GM21717 (cell line): ENCODE measurements at regions not wholly inside any gene's neighbourhood (a gene's known extent, or its start where the extent isn't known, plus 50 kb on each side); places are given as distances from the start of the nearest gene placed in this dataset.

Experiments
- ATAC-seq: cut with Tn5 transposase; IDR thresholded peaks from one replicate; pipeline ENCODE4 v1.9.1; 2021; ENCODE audit warnings: mild to moderate bottlenecking, moderate library complexity; ENCODE audit not compliant: unreplicated experiment

DNA sequence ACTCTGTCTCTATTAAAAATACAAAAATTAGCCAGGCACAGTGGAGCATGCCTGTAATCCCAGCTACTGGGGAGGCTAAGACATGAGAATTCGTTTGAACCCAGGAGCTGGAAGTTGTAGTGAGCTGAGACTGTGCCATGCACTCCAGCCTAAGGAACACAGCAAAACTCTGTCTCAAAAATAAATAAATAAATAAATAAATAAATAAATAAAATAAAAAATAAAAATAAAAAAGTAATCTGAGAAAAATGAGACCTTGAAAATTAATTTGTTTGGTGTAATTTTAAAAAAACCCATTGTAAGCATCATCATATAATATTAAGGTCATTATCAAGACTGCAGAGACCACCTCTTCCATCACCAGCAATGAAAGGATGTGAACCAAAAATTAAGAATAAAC lies 997.1 kb downstream of the CDH18 start:
- no peak for ATAC-seq

DNA sequence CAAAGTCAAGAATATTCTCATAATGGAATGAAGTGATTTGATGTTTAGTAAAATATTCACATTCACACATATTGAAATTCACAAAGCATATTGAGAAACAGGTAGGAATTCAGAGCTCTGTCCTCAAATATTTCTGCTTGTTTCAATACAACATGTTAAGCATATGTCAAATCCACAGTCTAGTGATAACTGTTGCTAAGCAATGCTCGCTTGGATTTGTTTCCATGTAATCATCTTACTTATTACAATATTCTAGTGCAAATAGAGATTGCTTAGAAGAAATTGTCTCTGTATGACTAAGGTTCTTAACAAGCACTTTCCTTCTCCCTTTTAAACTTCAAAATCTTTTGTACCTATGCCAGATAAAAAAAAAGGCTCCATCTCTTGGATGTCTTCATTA lies 995.7 kb downstream of the CDH18 start:
- no peak for ATAC-seq

DNA sequence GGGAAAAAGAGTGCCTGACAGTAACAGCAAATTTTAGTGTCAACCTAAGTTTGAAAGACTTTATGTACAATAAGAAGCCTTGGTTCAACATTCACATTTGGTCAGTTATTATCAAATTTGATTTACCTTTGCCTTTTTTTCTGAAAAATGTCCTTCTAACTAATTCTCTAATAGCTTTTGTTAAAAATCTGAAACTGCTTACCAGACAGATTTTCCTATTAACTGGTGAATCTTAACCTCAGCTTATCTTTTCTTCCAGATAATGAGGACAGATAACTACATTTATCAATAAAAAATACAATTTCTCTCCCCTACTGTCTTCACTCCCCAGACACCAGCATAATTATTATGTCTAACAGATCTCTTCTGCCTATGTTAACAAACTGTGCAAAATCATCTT lies 988.5 kb downstream of the CDH18 start:
- no peak for ATAC-seq

DNA sequence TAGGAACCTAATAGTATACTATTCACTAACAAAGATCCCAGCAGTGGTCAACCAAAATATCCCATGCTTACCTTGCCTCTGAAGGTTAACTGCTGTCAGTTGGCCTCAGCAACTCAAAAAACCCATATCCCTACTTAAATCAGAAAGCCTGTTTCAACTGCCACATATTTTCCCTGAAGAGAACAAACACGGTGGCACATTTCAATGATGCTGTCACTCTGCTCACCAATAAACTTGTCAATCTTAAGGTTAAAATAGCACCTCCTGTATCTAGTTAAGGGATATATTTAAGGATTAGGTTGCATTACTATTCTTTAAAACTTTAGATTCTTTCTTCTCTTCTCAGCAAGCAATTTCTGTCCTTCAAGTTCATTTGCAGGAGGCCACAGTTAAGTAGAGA lies 986.9 kb downstream of the CDH18 start:
- ATAC-seq: no peak

DNA sequence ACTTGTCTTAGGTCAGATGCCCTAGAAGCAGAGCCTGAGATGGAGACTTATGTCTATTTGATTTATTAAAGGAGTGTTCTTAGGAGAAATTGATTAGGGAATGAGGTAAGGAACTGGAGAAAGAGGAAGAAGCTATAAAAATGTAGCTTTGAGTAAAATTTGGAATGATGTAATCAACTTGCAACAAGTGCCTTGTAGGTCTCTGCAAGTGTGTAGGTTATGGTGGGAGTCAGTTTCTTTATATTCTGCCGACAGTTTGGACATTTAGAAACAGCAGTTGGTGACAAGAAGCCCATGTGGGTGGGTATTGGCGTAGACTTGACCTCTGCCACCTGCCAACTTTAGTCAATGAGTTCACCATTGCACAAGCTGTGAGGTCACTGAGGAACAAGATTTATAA lies 986.5 kb downstream of the CDH18 start:
- no peak for ATAC-seq

DNA sequence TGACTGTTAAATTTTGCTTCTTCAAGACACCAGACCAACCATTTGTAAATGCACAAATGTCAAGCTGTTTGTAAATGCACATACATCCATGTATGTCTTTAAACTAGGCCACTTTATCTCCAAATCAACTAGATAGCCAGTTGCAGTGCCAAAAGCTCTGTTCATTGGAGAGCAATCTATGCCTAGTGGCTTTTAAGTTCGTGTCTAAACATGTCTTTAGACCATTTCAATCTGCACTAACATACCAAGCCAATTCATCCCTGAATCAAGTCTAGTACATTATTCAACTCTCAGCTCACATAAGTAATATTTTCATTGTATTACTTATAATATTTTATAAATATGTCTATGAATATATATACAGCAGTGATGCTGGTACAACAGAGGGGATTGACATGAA lies 985.9 kb downstream of the CDH18 start:
- ATAC-seq: no peak

DNA sequence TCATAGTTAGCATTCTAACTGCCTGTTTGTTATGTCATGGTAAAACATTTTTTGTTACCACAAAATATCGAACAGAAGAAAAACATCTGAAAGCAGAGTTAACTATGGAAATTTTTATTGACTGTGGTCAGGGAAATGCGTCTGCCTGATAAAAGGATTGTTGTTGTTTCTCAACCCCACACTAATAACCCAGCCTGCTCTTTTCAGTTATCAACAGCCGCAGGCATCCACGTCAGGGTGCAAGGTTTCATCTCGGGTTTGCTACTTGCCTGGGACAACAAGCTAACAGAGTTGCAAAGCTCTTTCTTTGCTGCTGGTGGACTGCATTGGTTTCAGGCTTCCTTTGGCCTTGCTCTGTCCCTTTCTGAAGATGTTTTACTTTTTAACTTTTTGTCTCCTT lies 969.2 kb downstream of the CDH18 start:
- no peak for ATAC-seq

DNA sequence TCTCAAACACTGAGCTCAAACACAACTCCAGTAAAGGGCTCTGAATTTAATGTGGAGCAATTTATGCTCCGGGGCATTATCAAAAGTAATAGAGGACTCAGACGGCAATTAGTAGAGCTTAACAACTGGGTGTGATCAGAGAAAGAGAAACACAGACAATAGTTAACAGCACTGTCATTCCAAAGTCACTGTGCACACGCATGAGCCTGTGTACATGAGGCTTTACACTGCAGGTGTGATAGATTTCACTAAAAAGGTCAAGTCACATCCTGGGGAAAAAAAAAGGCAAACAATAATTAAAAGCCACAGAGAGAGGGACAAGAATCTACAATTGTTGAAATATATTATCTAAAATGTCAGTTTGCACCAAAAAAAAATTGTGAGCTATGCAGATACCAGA lies 956.5 kb downstream of the CDH18 start:
- no peak for ATAC-seq

DNA sequence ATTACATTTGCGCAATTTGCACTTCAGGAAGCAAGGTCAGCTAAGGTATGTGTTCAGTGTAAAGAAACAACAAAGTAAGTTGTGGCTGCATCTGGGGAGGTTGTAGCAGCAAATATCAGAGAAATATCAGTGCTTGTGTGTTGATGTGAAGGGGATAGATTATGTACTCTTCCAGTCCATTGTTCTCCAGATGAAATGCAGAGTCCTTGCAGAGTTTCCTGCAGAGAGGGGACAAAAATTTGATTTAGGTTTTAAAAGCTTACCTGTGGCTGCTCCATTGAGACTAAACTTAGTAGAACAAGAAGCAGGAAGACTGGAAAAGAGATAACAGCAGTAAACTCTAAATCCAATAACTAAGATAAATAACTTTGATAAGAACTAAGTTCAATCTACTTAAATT lies 952.2 kb downstream of the CDH18 start:
- no peak for ATAC-seq

DNA sequence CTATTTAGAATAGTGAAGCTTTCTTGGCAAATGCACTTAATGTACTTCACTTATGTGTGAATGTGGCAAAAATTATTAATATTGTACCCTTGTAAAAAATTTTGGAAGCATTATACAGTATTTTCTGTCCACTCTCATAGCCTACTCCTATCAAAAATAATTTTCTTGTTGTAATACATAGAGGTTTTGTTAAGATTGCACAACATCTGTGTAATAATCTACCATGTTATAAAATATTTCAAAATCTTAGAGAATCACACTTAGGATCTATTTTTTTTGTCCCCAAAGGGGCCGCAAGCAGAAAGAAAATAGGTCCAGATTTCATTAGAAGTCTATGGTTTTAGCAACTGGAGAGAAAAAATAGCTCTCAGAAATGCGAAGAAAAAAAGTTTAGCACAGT lies 945.9 kb downstream of the CDH18 start:
- ATAC-seq: no peak

DNA sequence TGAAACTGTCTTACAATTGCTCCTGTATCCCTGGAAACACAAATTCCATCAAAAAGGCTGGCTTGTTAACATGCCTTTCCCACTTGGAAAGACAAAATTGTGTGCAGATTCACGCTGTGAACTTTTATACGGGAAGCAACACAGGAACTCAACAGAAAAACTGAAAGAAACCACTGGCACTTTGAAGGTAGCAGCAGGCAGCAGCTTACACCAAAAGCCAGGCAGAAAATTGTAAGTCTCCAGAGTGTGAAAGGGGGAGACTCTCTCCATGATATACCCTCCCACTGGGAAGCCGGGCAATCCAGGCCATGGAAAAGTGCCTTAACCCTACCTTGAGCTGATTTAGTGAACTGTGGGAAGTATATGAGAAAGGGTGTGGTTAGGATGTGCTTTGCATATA lies 943.7 kb downstream of the CDH18 start:
- no peak for ATAC-seq

DNA sequence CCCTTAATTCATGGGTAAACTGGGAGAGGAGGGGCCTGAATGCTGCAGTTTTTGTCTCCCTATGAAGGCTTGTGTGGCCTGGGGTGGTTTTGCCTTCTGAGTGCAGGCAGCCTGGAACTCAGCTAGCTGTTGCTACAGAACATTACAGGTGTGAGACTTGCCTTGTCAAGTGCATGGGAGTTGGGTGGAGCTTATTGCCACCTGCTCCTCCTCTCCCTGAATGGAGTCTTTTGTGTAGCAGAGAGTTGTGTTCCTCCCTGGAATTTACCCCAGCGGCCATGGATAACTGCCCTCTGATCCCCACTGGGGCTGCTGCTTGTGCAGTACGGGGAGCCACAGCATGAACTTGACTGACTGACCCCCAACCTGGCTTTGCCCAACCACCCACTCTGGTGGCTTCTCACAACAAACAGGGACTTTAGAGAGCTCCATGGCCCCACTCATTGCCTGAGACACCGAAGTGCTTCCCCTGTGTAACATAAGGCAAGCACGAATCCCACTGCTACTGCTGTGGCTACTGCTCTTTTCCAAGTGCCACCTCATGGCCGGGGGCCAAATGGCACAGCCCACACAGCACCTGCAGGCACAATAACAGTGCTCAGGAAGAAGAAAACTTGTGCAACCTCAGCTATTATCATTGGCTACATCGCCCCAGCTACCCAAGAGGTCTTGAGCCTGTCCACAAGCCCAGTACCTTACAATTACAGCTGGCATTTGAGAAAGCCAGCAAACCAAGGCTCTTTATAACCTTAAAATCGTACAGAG lies 942.9 kb downstream of the CDH18 start:
- ATAC-seq: no peak

DNA sequence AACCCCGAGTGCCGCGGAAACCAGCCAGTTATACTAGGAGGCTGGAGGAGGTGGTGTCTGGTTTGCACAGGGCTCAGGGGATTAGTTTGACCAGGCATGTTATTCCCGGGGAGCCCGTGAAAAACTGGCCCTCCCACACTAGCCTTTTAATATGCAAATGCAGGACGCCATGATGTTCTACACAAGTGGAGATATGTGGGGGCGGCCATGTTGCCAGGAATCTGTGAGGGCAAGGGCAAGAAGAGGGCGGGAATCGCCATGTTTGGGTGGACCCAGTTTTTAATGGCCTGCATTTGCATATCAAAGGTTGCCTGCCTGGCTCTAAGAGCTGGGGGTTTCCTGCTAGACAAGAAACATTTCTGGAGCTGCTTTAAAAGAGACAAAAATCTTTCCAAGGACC lies 940.7 kb downstream of the CDH18 start:
- no peak for ATAC-seq

DNA sequence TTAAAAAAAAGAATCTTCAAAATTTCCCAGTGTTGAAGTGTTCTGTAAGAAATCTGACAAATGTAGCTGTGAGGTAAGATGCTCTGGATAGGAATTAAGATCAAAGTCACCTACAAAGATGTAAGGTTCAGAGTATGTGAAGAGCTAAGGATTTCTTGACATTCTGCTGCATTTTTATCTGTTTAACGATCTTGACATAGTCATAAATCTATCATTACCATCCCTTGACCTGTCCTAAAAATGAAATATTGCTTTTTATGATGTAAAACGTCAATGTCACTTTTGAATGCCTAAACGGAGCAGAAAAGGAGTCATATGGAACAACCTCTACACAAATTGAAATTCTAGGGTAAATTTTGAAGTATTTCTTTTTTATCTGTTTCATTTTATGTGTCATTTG lies 939.3 kb downstream of the CDH18 start:
- ATAC-seq: no peak

DNA sequence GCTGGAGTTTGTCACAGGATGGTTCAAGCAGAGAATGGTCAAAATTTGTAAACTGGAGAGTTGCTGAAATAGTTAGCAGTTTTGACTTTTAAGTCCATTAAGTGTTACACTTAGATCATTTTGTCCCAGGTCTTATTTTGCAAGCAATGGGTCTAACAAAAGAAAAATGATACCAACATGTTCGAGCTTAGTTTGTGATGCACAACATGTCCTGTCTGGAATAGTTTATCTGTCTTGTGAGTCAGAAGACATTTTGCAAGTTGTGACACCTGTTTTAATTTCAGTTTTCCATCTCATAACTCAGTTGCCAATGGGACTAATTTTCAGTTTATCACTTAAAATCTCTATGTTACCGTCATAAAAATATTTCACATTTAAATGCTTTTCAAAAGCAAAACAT lies 929.8 kb downstream of the CDH18 start:
- no peak for ATAC-seq

DNA sequence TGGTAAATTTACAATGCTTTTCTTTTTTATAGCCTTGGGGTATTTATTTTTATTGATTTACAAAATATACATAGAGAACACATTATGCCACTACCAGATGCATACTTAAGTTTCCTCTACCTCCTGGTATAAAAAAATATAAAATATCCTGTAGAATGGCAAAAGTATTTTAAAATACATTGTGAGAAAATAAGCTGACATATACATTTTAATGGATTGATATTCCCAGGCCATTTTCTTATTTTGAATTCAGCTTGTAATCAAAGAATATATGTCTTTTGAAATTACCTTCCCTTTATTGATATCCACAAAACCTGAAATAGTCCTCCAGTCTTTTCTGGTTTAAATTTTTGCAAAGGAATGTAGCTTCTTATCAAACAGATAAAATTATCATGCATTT lies 923.9 kb downstream of the CDH18 start:
- no peak for ATAC-seq

DNA sequence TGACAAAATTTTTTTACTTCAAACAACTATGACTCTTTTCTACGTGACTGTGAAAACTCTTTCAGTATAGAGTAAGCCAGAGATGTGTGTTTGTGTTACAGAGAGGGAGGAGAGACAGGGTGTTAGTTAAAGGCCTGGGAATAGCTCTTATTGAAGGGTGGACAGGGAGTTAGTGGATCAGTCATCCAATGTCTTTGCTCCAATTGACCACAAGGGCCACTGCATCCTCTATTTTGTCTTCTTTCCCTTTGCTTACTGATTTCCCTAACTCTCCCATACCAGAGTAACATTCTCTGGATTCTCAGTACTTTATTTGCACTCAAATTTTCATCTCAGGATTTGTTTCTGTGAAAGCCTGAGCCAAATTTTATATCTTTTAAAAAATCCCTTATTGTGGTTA lies 920.3 kb downstream of the CDH18 start:
- no peak for ATAC-seq

DNA sequence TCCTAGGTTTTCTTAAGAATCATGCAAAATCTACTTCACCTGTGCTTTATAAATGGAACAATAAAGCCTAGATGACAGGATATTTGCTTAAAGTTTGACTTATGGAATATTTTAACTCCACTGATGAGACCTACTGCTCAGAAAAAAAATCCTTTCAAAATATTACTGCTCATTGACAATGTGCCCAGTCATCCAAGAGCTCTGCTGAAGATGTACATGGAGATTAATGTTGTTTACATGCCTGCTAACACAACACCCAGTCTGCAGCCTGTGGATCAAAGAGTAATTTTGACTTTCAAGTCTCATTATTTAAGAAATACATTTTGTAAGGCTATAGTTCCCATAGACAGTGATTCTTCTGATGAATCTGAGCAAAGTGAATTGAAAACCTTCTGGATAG lies 889.6 kb downstream of the CDH18 start:
- no peak for ATAC-seq

DNA sequence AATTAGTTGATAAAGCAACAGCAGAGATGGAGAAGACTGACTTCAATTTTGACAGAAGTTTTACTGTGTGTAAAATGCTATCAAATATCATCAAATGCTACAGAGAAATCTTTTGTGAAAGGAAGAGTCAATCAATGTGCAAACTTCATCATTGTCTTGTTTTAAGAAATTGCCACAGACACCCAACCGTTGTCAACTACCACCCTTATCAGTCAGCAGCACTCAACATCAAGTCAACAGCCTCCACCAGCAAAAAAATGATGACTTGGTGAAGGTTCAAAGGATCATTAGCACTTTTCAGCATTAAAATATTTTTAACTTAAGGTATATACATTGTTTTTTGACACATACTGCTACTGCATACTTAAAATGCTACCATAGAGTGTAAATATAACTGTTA lies 888.8 kb downstream of the CDH18 start:
- no peak for ATAC-seq

DNA sequence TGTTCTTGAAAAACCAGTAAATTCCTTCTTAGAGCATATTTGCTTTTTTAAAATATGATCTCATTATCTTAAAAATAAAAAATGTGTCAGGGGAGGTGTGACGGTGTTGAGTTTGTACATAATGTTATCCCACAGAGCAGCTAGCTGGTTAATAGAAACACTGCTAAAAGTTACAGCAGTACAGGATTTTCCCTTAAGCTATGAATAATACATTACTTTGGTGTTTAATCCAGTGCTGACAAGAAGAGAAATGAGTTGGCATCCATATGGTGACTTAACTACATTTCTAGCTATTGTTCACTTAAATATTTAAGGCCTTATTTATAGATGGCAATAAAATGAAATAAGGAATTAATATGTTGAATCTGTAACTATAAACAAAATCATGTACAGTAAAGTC lies 883.1 kb downstream of the CDH18 start:
- ATAC-seq: no peak

DNA sequence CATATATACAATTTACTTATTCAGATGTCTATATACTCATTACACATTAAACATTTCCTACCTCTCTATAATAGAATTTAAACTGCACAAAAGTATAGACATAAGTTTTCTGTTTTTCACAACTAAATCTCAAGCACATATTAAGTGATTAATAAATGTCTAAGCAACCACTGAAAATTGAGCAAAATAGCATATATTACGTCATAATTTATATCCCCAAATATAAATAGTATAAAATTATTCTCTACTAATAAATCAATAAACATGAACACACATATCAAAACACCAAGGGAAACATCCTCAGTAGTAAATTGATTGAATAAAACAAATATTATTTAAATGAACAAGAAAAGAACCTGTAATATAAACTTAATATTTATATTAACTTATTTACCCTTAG lies 865.1 kb downstream of the CDH18 start:
- no peak for ATAC-seq

DNA sequence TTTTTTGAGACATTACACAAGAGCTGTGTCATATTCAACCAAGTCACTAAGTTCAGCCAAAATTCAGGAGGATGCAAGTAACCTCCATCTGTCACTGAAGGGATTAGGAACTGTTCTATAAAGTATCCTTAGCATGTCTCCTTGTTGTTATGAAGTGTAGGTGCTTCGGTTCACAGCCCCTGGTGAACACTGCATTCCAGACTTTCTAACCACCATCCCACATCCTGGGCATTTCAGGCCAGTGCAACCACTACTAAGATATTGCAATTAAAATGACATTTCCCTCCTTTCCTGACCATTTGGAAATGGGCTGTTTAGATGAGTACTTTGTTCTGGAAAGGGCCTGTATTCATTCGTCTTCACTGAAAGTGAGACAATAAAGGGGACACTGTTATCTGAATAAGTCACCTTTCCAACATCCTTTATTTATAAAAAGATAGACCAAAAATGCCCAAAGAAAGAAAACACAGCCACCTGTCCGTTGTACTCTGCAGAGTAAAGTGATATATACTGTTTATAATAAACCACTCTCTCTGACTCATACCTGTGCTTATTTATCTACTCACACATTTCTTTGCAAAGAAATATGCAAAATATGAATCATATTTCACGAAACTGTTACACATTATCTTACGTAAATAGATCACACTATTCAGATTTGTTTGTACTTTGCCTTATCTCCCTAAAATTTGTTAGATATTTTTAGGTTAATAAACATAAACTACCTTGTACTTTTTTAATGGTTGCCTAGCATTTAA lies 861.9 kb downstream of the CDH18 start:
- no peak for ATAC-seq

DNA sequence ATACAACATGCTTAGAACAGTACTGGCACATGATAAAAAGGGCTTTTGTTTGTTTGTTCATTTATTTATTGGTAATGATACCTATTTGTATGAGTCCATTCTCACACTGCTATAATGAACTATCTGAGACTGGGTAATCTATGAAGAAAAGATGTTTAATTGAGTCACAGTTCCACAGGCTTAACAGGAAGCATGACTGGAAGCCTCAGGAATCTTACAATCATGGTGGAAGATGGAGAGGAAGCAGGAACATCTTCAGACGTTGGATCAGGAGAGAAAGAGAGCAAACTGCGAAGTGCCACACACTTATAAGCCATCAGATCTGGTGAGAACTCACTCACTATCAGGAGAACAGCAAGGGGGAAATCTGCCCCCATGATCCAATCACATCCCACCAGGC lies 847.7 kb downstream of the CDH18 start:
- no peak for ATAC-seq
